Heart right ventricle (tissue), 16 donors: ENCODE measurements at regions not wholly inside any gene's neighbourhood (a gene's known extent, or its start where the extent isn't known, plus 50 kb on each side); places are given as distances from the start of the nearest gene placed in this dataset.

Experiments used
- ATAC-seq, 8 donors: fragments of 200-7000 bp; cut with Tn5 transposase; one replicate each; pipeline ENCODE4 v1.9.1; 2020; ENCODE audit warnings: mild to moderate bottlenecking in 8 of 8, moderate library complexity in 8 of 8, moderate number of reproducible peaks in 1 of 8
- DNase-seq, 2 donors: peaks; one replicate each; pipeline ENCODE4 v3.0.0-alpha.2; 2020
- H3K27ac ChIP-seq, 10 donors: fragments of 200-600 bp; sonication (generic) in 2 of 10; one replicate each; pipeline versions ENCODE4 v1.5.0 to v1.8.0; 2020 to 2022; ENCODE audit warnings: mild to moderate bottlenecking in 3 of 10
- H3K27me3 ChIP-seq, 7 donors: fragments of 200-600 bp; one replicate each; pipeline ENCODE4 v1.8.0; 2021 to 2022; ENCODE audit warnings: mild to moderate bottlenecking in 2 of 7
- H3K36me3 ChIP-seq, 9 donors: fragments of 200-600 bp; sonication (generic) in 1 of 9; one replicate each; pipeline versions ENCODE4 v1.5.0 to v1.8.0; 2020 to 2022; ENCODE audit warnings: mild to moderate bottlenecking in 2 of 9
- H3K4me1 ChIP-seq, 9 donors: fragments of 200-600 bp; sonication (generic) in 1 of 9; one replicate each; pipeline versions ENCODE4 v1.5.0 to v1.8.0; 2020 to 2022; ENCODE audit warnings: mild to moderate bottlenecking in 4 of 9
- H3K4me3 ChIP-seq, 10 donors: fragments of 200-600 bp; sonication (generic) in 2 of 10; one replicate each; pipeline versions ENCODE4 v1.5.0 to v1.8.0; 2020 to 2022; ENCODE audit warnings: mild to moderate bottlenecking in 7 of 10, moderate library complexity in 2 of 10
- H3K9me3 ChIP-seq, 11 donors: fragments of 200-600 bp in 10 of 11; sonication (generic) in 2 of 11; one replicate each; pipeline versions ENCODE4 v1.5.0 to v1.8.0; 2013 to 2022; ENCODE audit warnings: mild to moderate bottlenecking in 2 of 11, control low read depth in 1 of 11, moderate library complexity in 1 of 11
- WGBS, 2 donors: extraction: QIAGEN DNeasy Blood & Tissue Kit; methylation state at CpG; one replicate each; pipeline ENCODE4 v1.1.7; 2013; ENCODE audit warnings: inconsistent platforms in 1 of 2; 5-methylcytosine and 5-hydroxymethylcytosine counted together
- intact Hi-C, 10 donors: fragments of 100-400 bp; cut with DNase I; formaldehyde crosslinking; loops; one replicate each; pipeline versions ENCODE4 v1.11.1 to v1.14.2; 2022
- TF ChIP-seq, protein P1 (sequence below), 9 donors: fragments of 200-600 bp; sonication (generic) in 2 of 9; IDR thresholded peaks; one replicate each; pipeline versions ENCODE4 v1.5.0 to v1.8.0; 2021 to 2022; ENCODE audit warnings: antibody characterized with exemption in 9 of 9, mild to moderate bottlenecking in 5 of 9, moderate library complexity in 1 of 9
- donor health status: Arrhythmogenic right ventricular cardiomyopathy.
- donor health status: ischemic (EF 13 %, LVEDD 7.1; RV severe dilation, severe dysfunction).
- donor health status: healthy with polysubstance abuse.
- donor health status: DM: no; HTN: yes; CAD: no.
- donor health status: DM: no; HTN: no; CAD: no.
- donor health status: ischemic (EF 25% LVEDD 6.9; RV normal size, moderate dysfunction).
- donor health status: ischemic (EF 25% LVEDD 5.7; RV mildly dilated, moderate dysfunction).
- donor health status: healthy.
- donor health status: DM: yes; HTN: yes; CAD: no.
- donor health status: Ischemic cardiomyopathy.
- donor health status: ischemic (EF 35%, LVEDD 5.7; RV mildly dilated, moderate dysfunction).
- donor health status: nonischemic (EF 11% LVEDD 7.7; RV severe dilation, severe dysfunction).
- donor health status: DM: yes; HTN: yes; CAD: no.
- donor health status: PGD.
- donor health status: ischemic (EF 29% LVEDD 5.4; RV normal size, mild dysfunction).
- donor health status: nonischemic (EF 23%, LVEDD 6.1; RV moderate dilation, normal function).

DNA sequence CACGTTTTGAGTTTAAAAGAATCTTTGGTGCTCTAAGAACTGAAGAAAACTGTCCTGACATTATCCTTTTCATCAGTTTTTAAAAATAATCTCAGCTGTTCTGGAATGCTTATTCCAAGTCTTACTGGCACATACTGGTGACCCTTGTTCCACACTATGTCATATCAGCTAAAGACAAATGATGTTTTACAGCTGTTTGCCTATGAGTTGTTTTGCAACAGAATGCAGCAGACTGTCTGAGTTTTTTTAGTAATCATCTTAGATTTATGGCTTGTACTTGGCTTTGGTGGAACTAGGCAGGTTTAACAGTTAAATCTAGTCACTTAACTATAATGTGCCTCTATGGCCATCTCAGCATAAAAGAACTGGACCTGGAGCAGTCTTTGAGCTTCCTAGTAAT is 91.6 kb upstream of the GRIN2B start:
- DNase-seq (no peak), ATAC-seq (peak in 6 of 8 donors; percentile 33 to 84 (median 67))
- intact Hi-C loops, result no loop called here

DNA sequence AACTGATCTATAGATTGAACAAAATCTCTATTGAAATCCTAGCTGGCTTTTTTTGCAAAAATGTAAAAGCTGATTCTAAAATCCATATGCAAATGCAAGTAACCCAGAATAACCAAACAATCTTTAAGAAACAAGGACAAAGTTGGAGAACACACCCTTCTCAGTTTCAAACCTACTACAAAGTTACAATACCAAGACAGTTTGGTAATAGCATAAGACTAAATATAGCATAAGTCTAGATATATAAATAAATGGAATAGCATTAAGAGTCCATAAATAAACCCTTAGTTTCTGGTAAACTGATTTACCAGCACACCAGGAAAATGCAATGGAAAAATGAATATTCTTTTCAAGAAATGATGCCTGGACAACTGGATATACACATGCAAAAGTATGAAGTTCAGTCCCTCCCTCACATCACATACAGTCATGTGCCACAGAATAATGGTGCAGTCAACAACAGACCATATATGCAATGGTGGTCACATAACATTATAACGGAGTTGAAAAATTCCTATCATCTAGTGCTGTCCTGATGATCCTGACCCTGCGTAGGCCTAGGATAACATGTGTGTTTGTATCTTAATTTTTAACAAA is 94.5 kb upstream of the GRIN2B start:
- 64 to 71% methylated on average over 2 of the region's 2 CpGs for WGBS, 2 donors
- no peak for DNase-seq
- no peak for ATAC-seq
- Histone ChIP-seq H3K4me3 (no peak overlapping the region), H3K36me3 (no peaks in the 10 kb centered on the region), H3K9me3 (peaks cover 0 to 25% (median 6%) of the 10 kb centered on the region in 11 donors), H3K27me3 (no peaks in the 10 kb centered on the region), H3K4me1 (no peaks in the 10 kb centered on the region), H3K27ac (no peak overlapping the region)
- intact Hi-C loops, result no loop called here
- TF ChIP-seq, protein P1, sequence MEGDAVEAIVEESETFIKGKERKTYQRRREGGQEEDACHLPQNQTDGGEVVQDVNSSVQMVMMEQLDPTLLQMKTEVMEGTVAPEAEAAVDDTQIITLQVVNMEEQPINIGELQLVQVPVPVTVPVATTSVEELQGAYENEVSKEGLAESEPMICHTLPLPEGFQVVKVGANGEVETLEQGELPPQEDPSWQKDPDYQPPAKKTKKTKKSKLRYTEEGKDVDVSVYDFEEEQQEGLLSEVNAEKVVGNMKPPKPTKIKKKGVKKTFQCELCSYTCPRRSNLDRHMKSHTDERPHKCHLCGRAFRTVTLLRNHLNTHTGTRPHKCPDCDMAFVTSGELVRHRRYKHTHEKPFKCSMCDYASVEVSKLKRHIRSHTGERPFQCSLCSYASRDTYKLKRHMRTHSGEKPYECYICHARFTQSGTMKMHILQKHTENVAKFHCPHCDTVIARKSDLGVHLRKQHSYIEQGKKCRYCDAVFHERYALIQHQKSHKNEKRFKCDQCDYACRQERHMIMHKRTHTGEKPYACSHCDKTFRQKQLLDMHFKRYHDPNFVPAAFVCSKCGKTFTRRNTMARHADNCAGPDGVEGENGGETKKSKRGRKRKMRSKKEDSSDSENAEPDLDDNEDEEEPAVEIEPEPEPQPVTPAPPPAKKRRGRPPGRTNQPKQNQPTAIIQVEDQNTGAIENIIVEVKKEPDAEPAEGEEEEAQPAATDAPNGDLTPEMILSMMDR (IDR thresholded peaks at IDR 0.05), result no peak

More for the DNA sequence above, 91.6 kb upstream of the GRIN2B start:
- Histone ChIP-seq H3K9me3 (peaks cover 0 to 22% (median 6%) of the 10 kb centered on the region in 11 donors), H3K27ac (peak overlapping the region in 2 of 10 donors; percentile 16 to 25), H3K4me1 (no peaks in the 10 kb centered on the region), H3K4me3 (no peak overlapping the region), H3K36me3 (no peaks in the 10 kb centered on the region), H3K27me3 (no peaks in the 10 kb centered on the region)
- 36 to 52% methylated on average over 1 of the region's 1 CpG for WGBS, 2 donors
- TF ChIP-seq, protein P1 (IDR thresholded peaks at IDR 0.05), result no peak

DNA sequence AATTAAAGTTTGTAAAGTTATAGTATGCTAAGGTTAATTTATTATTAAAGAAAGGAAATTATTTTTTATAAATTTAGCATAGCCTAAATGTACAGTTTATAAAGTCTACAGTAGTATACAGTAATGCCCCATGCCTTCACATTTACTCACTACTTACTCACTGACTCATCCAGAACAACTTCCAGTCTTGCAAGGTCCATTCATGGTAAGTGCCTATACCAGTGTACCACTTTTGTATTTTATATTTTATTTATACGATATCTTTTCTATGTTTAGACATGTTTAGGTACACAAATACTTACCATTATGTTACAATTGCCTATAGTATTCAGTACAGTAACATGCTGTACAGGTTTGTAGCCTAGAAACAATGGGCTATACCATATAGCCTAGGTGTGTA is 95.1 kb upstream of the GRIN2B start:
- 83 to 95% methylated on average over 1 of the region's 1 CpG for WGBS, 2 donors
- H3K36me3 ChIP-seq, result no peaks in the 10 kb centered on the region
- H3K27me3 ChIP-seq, result no peaks in the 10 kb centered on the region
- DNase-seq (no peak), ATAC-seq (no peak)
- peaks cover 0 to 25% (median 6%) of the 10 kb centered on the region in 11 donors for H3K9me3 ChIP-seq
- H3K4me3 ChIP-seq, result no peak overlapping the region
- intact Hi-C loops, result no loop called here
- TF ChIP-seq, protein P1 (IDR thresholded peaks at IDR 0.05), result no peak
- no peaks in the 10 kb centered on the region for H3K4me1 ChIP-seq
- no peak overlapping the region for H3K27ac ChIP-seq

DNA sequence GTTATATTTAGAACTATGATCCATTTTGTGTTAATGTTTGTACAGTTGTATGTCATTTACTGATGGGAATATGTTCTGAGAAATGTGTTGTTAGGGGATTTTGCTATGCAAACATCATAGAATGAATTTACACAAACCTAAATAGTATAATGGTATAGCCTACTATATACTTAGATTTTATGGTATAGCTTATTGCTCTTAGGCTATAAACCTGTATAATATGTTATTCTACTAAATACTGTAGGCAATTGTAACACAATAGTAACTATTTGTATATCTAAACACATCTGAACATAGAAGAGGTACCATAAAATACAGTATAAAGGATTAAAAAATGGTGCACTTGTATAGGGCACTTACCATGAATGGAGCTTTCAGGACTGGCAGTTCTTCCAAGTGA is 105.4 kb upstream of the GRIN2B start:
- ATAC-seq, result no peak
- no peak overlapping the region for H3K4me3 ChIP-seq
- TF ChIP-seq, protein P1 (IDR thresholded peaks at IDR 0.05), result no peak
- peaks cover 0 to 14% (median 0%) of the 10 kb centered on the region in 11 donors for H3K9me3 ChIP-seq
- DNase-seq, result no peak
- intact Hi-C loops, result no loop called here
- H3K36me3 ChIP-seq, result no peaks in the 10 kb centered on the region
- H3K4me1 ChIP-seq, result no peaks in the 10 kb centered on the region
- H3K27ac ChIP-seq, result no peak overlapping the region
- no peaks in the 10 kb centered on the region for H3K27me3 ChIP-seq
